Stimulated activated CD8-positive, alpha-beta memory T cell treated with anti-CD3 and anti-CD28 coated beads, Interleukin-2, amount 100 ng/mL, for 1 hour (primary cell): ENCODE measurements at regions not wholly inside any gene's neighbourhood (a gene's known extent, or its start where the extent isn't known, plus 50 kb on each side); places are given as distances from the start of the nearest gene placed in this dataset.

ENCODE experiments used
- DNase-seq, 2 donors: peaks; one replicate each; pipeline ENCODE4 v3.0.0-alpha.2; 2020; ENCODE audit warnings: low read depth in 2 of 2

DNA sequence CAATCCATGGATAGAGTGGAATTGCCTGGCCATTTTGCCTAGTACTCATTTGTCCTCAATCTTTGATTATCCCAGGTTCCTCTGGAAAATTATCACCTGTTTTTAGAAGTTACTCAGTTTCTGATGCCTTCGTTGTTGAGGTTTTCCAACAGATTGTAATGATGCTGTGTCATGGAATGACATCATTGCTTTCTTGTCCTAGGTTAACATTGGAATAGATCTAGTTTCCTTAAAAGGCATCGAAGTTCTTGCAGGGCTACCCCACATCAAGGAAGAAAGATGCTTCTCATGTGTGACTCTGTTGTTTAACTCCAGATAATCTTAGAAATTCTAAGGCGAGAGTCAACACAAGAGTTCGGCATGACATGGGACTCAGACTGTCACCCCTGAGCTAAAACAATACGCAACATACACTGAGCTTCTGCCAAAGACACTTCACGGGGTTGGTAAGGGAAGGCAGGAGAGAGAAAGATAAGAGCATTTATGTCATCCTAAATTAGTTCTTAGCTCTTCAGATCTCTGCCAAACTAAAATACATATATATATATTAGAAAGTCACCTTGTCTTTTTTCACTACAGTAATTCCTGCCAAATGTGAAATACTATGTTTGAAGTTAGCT is 293.2 kb upstream of the WWC1 start:
- DNase-seq: no peak

- DNase-seq: no peak
These were observed 292.3 kb upstream of the WWC1 start for GRCh38 chr5:167999182-167999581.

- no peak for DNase-seq
These were observed 290.1 kb upstream of the WWC1 start for GRCh38 chr5:168001318-168001717.

GRCh38 chr5:168002116-168002515 is 289.3 kb upstream of the WWC1 start:
- DNase-seq: no peak

DNA sequence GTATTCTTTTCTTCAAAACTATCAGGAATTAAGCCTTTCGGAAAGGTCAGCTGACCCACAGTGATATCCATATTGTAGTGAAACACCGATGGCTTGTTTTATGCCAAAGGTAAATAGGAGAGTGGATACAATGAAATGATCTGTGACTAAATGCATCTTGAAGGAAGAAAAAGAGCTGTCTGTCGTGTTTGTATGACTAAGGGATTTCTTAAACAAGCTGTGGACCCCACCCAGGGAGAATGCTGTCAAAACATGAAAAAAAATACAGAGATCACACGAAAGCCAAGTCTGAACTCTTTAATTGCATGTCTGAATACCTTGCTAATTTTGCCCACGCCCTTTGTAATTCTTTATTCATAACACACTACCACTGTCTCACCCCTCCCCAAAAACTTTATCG is 286.4 kb upstream of the WWC1 start:
- no peak for DNase-seq

GRCh38 chr5:168005936-168006335 is 285.5 kb upstream of the WWC1 start:
- DNase-seq: no peak

DNA sequence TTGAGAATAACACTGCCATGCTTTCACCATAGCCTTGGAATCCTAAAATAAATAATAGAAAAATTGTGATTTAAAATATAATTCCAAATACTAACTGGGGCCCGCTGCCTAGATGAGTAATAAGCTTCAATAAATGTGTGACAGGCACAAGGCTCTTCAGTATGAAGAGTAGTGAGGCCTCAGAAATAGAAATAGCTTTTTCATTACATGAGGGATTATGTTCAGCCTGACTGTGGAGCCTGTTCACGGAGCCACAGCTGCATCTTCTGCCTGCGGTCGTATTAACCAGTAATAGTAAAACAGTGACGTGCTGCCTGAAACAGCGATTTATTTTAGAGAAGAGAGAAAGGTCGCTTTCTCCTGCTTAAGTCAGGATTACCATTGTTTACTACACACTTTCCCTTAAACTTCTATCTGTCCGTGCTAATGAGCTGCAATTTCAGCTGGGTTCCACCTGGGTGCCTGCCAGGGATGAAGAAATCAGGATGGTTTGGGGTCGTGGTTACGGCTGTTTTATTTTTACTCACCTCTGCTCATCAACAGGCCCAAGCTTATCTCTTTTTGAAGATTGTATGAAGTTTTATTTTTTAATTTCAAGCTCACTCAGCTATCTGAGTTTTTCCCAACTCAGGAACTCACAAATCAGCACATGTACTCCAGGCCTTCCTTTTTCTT is 284.9 kb upstream of the WWC1 start:
- no peak for DNase-seq

DNA sequence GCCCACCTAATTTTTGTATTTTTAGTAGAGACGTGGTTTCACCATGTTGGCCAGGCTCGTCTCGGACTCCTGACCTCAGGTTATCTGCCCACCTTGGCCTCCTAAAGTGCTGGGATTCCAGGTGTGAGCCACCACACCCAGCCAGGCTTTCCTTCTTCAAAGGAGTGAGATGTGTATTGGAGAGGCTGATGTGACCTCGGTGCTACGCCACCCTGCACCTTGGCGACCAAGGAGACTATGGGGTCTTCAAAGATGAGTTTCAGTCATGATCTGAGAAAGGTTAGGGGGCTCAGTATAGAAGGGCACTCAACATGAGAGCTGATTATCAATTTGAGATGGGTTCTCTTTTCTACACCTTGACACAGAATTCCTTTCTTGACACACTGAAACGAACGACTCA is 284.2 kb upstream of the WWC1 start:
- DNase-seq: no peak

DNA sequence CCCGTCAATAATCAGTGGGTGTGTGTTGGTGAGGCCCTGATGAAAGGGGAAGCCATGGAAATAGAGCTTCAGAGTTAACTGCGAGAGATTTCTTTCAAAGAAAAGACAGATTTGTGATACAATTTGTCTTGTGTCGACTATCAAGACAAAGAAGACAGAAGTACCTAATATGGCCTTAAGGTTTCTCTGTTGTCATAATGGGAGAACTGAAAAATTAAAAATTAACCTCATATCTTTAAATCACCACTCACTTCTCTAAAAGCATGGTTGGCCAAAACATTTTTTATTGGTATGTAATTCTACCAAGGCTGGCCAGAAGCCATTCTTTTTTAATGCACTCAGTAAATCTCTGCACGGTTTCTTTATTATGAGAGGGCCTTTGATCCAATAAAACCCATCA is 282.9 kb upstream of the WWC1 start:
- no peak for DNase-seq

GRCh38 chr5:168011096-168011495 is 280.3 kb upstream of the WWC1 start:
- DNase-seq: no peak

GRCh38 chr5:168012006-168012405 is 279.4 kb upstream of the WWC1 start:
- DNase-seq: no peak

DNA sequence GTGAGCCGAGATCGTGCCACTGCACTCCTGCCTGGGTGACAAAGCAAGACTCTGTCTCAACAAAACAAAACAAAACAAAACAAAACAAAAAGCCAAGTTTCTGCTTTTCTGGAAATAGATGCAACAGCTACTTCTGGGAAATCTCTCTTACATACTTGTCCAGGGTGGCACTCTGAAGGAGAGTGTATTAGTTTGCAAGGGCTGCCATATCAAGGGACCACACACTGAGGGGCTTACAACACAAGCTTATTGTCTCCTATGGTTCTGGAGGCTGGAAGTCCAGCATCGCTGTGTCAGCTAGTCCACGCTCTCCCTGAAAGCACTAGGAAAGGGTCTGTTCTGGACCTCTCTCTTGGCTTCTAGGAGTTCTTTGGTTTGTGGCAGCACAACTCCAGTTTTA is 277.9 kb upstream of the WWC1 start:
- DNase-seq: no peak

- no peak for DNase-seq
These were observed 276.9 kb upstream of the WWC1 start for GRCh38 chr5:168014433-168015123.

- no peak for DNase-seq
These were observed 275.9 kb upstream of the WWC1 start for GRCh38 chr5:168015506-168015905.

DNA sequence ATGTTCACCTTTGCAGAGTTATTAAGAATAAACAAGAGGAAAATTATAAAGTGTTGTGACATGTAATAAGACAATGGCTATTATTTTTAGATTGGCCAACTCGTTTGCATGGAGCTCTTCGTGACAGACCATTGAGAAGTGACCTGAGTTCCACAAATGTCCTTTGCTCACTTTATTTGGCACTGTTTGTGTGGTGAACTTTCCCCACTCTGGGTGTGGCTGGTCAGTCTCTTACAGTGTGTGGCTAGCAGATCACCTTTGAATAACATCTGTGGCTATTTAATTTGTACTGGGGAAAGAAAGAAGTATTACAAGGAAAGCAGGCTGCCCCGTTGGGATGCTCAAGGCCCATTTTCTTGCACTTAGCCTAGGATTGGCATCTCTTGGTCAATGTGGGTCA is 274.1 kb upstream of the WWC1 start:
- no peak for DNase-seq

DNA sequence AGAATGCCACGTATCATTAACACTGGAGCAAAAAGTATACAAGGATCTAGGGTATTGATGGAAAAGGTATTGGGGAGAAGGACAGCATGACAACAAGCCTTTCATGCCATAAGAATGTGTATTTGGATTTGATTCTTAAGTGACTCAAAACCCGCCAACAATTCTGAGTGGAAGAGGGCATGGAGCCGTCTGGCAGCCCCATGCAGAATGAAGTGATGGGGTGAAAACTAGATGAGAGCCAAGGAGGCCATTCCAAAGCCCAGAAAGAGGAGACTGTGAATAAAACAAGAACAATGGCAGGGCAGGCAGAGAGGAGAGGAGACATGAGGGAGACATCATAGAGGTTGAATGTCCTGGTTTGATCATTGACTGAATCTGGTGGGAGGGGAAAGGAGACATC is 272.3 kb upstream of the WWC1 start:
- DNase-seq: no peak

GRCh38 chr5:168020542-168021294 is 270.7 kb upstream of the WWC1 start:
- DNase-seq: no peak

DNA sequence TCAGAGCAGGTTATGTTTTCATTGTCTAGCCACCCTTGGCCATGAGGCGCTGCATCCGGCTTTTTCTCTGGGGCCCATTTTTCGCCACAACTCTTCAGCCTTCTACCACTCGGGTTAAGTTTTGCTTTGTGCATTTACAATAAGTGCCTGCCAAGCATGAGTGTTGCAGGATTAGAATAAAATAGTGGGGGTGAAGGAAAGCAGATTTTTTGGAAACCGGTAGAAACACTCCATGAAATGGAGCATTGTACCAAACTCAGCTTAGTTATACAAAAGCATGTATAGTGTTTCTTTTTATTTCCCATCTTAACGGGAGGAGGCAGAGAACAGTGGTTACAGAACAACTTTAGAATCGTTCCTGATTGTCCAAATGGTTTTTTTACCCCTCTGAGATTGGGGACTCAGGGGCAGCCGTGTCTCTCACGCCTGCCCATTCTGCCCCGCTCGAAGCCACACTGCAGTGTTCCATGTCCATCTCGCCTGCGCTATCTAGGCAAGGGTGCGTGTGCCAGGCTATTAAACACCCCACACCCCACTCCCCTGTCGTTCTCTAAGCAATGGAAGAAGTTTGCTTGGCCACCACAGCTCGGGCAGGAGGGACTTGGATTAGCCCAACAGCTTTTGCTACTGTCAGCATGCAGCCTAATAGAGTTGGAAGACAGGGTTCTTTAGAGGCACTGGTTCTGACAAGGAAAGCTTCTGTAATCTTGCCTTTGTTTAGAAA is 268.8 kb upstream of the WWC1 start:
- DNase-seq: no peak

DNA sequence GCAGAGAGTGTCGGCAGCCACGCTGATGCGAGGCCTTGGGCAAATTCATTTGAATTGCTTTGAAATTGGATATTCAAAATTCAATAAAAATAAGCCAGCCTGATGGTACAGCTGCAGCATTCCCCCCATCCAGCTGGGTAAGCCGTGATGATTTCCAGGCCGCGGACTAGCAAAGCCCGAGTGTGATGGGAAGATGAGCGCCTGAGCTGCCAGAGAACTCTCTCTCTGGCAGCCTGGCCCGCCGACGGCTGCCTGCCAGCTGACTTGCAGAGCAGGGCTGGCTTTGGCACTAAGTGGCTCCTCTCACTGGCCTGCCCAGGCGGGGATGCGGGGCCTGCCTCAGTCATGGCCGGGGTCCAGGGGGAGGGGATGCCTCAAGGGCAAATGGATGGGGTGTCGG is 268.3 kb upstream of the WWC1 start:
- no peak for DNase-seq

DNA sequence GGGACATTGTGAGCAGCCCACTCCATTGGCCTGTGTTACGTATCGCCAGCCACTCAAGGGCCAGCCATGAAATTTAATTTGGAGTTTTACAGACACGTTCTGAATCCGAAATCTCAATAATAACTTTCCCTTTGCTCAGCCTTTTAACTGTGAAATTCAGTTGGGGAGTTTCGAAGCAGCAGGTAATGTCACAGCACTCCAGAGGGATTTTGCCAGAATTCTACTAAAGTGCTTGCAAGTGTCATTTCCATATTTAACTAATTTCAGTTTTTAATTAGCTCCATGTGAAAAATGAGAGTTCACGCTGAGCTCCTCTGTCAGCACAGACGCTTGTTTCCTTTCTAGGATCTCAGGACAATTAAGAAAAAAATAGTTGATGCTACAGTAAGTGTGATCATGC is 267.1 kb upstream of the WWC1 start:
- no peak for DNase-seq

- DNase-seq: no peak
These were observed 264.4 kb upstream of the WWC1 start for GRCh38 chr5:168027007-168027406.

DNA sequence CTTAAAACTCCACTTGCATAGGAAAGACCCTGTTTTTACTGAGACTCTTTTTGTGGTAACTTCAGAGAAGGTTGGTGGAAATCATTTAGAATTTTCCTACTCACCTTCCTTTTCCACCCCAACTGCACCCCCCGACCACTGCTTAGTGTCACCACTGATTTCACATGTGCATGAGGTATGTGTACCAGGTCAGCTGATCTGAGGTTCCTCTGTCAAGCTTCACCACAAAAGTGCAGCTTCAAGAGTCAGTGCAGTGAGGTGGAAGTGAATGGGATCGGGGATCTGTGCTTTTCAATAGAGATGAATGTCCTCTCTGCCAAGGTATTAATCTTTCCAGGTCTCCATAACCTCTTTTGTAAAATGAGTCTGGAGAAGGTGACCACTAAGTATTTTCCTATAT is 260.5 kb upstream of the WWC1 start:
- DNase-seq: no peak
